OCI-LY1 (cell line): ENCODE measurements at regions not wholly inside any gene's neighbourhood (a gene's known extent, or its start where the extent isn't known, plus 50 kb on each side); places are given as distances from the start of the nearest gene placed in this dataset.

Experiments
- H2AFZ ChIP-seq: fragments of 200-600 bp; sonication (generic), shearing (Covaris generic); 2 replicates; pipeline ENCODE4 v1.6.0; 2014; ENCODE audit warnings: antibody characterized with exemption, mild to moderate bottlenecking, low read length
- H3F3A ChIP-seq: fragments of 200-600 bp; sonication (generic), shearing (Covaris generic); 2 replicates; pipeline ENCODE4 v1.6.0; 2014; ENCODE audit warnings: mild to moderate bottlenecking, antibody characterized with exemption, low read length, moderate library complexity; ENCODE audit not compliant: insufficient read depth
- H3K27ac ChIP-seq: fragments of 200-600 bp; sonication (generic); 2 replicates; pipeline ENCODE4 v1.5.1; 2014; ENCODE audit warnings: low read length, mixed run types, mild to moderate bottlenecking, low read depth; ENCODE audit not compliant: poor library complexity, severe bottlenecking
- H3K27me3 ChIP-seq: fragments of 200-600 bp; sonication (generic); 2 replicates; pipeline ENCODE4 v1.6.0; 2014; ENCODE audit warnings: antibody characterized with exemption, mild to moderate bottlenecking, low read length, moderate library complexity; ENCODE audit not compliant: insufficient read depth
- H3K36me3 ChIP-seq: fragments of 200-600 bp; sonication (generic); 2 replicates; pipeline ENCODE4 v1.6.1; 2014; ENCODE audit warnings: mild to moderate bottlenecking, antibody characterized with exemption, low read length, moderate library complexity, mixed read lengths; ENCODE audit not compliant: insufficient read depth
- H3K4me1 ChIP-seq: fragments of 200-600 bp; sonication (generic); 2 replicates; pipeline ENCODE4 v1.5.1; 2014; ENCODE audit warnings: mild to moderate bottlenecking, low read length, moderate library complexity; ENCODE audit not compliant: insufficient read depth, severe bottlenecking
- H3K4me2 ChIP-seq: fragments of 200-600 bp; sonication (generic), shearing (Covaris generic); 2 replicates; pipeline ENCODE4 v1.6.1; 2014; ENCODE audit warnings: low read length
- H3K4me3 ChIP-seq: fragments of 200-600 bp; sonication (generic); 2 replicates; pipeline ENCODE4 v1.5.1; 2014; ENCODE audit warnings: low read length, low read depth, mild to moderate bottlenecking, mixed read lengths; ENCODE audit not compliant: poor library complexity, severe bottlenecking
- H3K79me2 ChIP-seq: fragments of 200-600 bp; shearing (Covaris generic); 2 replicates; pipeline ENCODE4 v1.6.1; 2016; ENCODE audit warnings: mixed run types, low read length, mixed read lengths; ENCODE audit not compliant: insufficient read depth
- H3K9ac ChIP-seq: fragments of 200-600 bp; sonication (generic), shearing (Covaris generic); 2 replicates; pipeline ENCODE4 v1.6.1; 2014; ENCODE audit warnings: mild to moderate bottlenecking, low read length, mixed read lengths
- H3K9me2 ChIP-seq: fragments of 200-600 bp; sonication (generic), shearing (Covaris generic); 2 replicates; pipeline ENCODE4 v1.6.1; 2014; ENCODE audit warnings: low read depth, mild to moderate bottlenecking, low read length, mixed read lengths
- H3K9me3 ChIP-seq: fragments of 200-600 bp; shearing (Covaris generic); 2 replicates; pipeline ENCODE4 v1.6.1; 2014; ENCODE audit warnings: low read length, mixed read lengths
- H4K20me1 ChIP-seq: fragments of 200-600 bp; sonication (generic), shearing (Covaris generic); 2 replicates; pipeline ENCODE4 v1.6.0; 2016; ENCODE audit warnings: mild to moderate bottlenecking, low read length; ENCODE audit not compliant: insufficient read depth
- EZH2 ChIP-seq: fragments of 200-600 bp; sonication (generic), shearing (Covaris generic); IDR thresholded peaks from 2 replicates; pipeline ENCODE4 v1.8.0; 2017; ENCODE audit warnings: borderline replicate concordance, mixed run types, mild to moderate bottlenecking, antibody characterized with exemption, low read length, moderate library complexity, mixed read lengths
- TF ChIP-seq, protein P1 (sequence below): fragments of 200-600 bp; sonication (generic), shearing (Covaris generic); IDR thresholded peaks from 2 replicates; pipeline ENCODE4 v1.5.1; 2017; ENCODE audit warnings: mild to moderate bottlenecking, antibody characterized with exemption, low read length, moderate library complexity, mixed read lengths

DNA sequence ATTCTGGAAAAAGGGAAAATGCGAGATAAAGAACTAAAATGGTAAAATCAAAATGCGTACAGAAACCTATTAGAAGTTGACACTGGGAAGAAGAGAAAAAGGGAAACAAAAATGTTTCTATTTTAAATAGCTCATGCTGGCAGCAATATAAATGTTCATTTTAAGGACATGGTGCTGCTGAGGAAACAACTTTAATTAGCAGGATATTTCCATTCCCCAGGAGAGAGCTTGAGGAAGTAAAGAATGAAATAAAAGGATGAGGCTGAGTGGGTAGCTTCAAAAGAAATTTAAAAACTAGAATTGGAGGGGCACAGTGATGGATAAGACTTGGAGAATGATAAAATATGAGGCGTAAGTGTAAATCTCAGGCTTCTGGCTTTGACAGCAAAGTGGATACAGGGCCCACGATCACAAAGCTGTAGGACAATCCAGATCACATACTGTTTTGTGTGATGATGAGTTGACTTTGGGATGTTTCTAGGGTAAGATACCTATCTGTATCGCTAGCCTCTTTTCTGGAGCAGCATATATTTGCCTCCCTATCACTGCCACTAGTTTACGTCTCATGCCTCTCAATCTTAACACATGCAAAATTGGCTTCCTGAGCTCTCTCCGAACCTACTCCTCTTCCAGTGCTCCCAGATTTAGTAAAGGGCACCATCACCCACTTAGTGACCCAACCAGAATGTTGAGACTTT, 571.3 kb upstream of the MIR17HG start:
- TF ChIP-seq EZH2, result no peak
- TF ChIP-seq, protein P1, sequence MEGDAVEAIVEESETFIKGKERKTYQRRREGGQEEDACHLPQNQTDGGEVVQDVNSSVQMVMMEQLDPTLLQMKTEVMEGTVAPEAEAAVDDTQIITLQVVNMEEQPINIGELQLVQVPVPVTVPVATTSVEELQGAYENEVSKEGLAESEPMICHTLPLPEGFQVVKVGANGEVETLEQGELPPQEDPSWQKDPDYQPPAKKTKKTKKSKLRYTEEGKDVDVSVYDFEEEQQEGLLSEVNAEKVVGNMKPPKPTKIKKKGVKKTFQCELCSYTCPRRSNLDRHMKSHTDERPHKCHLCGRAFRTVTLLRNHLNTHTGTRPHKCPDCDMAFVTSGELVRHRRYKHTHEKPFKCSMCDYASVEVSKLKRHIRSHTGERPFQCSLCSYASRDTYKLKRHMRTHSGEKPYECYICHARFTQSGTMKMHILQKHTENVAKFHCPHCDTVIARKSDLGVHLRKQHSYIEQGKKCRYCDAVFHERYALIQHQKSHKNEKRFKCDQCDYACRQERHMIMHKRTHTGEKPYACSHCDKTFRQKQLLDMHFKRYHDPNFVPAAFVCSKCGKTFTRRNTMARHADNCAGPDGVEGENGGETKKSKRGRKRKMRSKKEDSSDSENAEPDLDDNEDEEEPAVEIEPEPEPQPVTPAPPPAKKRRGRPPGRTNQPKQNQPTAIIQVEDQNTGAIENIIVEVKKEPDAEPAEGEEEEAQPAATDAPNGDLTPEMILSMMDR, result no peak
- no peak overlapping the region for H3K9ac ChIP-seq
- H4K20me1 ChIP-seq, result no peaks in the 10 kb centered on the region
- H3K4me3 ChIP-seq, result no peak overlapping the region
- H3K36me3 ChIP-seq, result no peaks in the 10 kb centered on the region
- no peak overlapping the region for H2AFZ ChIP-seq
- no peaks in the 10 kb centered on the region for H3K27me3 ChIP-seq
- no peaks in the 10 kb centered on the region for H3F3A ChIP-seq
- no peaks in the 10 kb centered on the region for H3K79me2 ChIP-seq
- no peak overlapping the region for H3K4me2 ChIP-seq
- no peaks in the 10 kb centered on the region for H3K9me3 ChIP-seq
- no peak overlapping the region for H3K27ac ChIP-seq
- H3K9me2 ChIP-seq, result no peaks in the 10 kb centered on the region
- H3K4me1 ChIP-seq, result no peaks in the 10 kb centered on the region

DNA sequence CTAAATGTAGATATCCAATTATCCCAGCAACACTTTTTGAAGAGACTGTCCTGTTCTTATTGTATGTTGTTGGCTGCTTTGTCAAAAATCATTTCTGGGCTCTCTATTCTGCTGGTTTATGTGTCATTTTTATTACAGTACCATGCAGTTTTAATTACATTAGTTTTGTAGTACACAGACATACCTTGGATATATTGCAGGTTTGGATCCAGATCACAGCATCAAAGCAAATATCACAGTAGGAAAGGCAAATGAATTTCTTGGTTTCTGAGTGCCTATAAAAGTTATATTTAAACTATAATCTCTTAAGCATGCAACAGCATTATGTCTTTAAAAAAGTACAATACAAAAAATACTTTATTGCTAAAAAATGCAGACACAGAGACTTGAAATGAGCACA, 564.2 kb upstream of the MIR17HG start:
- TF ChIP-seq, protein P1, result no peak
- no peak for TF ChIP-seq EZH2
- H3K36me3 ChIP-seq, result no peaks in the 10 kb centered on the region
- no peaks in the 10 kb centered on the region for H3F3A ChIP-seq
- H3K4me2 ChIP-seq, result no peak overlapping the region
- H3K9ac ChIP-seq, result no peak overlapping the region
- H3K4me3 ChIP-seq, result no peak overlapping the region
- no peaks in the 10 kb centered on the region for H3K4me1 ChIP-seq
- H3K27me3 ChIP-seq, result no peaks in the 10 kb centered on the region
- H3K9me3 ChIP-seq, result no peaks in the 10 kb centered on the region
- H4K20me1 ChIP-seq, result peaks cover 2% of the 10 kb centered on the region; the same call in 1 of the 2 replicates
- no peak overlapping the region for H2AFZ ChIP-seq
- no peaks in the 10 kb centered on the region for H3K79me2 ChIP-seq
- no peaks in the 10 kb centered on the region for H3K9me2 ChIP-seq
- H3K27ac ChIP-seq, result no peak overlapping the region

DNA sequence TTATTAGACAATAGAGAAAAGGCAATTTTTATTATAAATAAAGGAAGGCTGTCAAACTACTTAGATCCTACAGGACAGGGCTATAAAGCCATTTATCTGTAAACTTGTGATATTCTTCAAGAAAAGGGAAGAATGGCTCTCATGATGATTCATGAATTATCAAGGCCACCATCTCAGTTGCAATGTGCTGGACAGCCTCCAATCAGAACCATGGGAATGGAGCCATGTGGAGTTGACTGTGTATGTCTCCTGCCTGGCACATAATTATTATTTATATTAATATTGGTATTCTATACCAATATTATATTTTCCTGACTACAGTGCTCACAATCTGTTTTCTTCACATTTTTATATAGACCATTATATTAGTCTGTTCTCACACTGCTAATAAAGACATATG, 560.5 kb upstream of the MIR17HG start:
- H3K79me2 ChIP-seq, result no peaks in the 10 kb centered on the region
- H3K9me3 ChIP-seq, result no peaks in the 10 kb centered on the region
- no peak overlapping the region for H3K9ac ChIP-seq
- no peaks in the 10 kb centered on the region for H3K27me3 ChIP-seq
- no peaks in the 10 kb centered on the region for H3F3A ChIP-seq
- no peaks in the 10 kb centered on the region for H3K9me2 ChIP-seq
- H3K27ac ChIP-seq, result no peak overlapping the region
- TF ChIP-seq, protein P1, result no peak
- no peak for TF ChIP-seq EZH2
- H4K20me1 ChIP-seq, result peaks cover 2% of the 10 kb centered on the region; the same call in 1 of the 2 replicates
- H3K36me3 ChIP-seq, result no peaks in the 10 kb centered on the region
- H3K4me2 ChIP-seq, result no peak overlapping the region
- H3K4me3 ChIP-seq, result no peak overlapping the region
- no peaks in the 10 kb centered on the region for H3K4me1 ChIP-seq
- H2AFZ ChIP-seq, result no peak overlapping the region
